GM12892 (cell line): ENCODE measurements at regions not wholly inside any gene's neighbourhood (a gene's known extent, or its start where the extent isn't known, plus 50 kb on each side); places are given as distances from the start of the nearest gene placed in this dataset.

ENCODE experiments used
- POLR2A ChIP-seq: IDR thresholded peaks from 2 replicates; pipeline ENCODE4 v1.6.1; 2011; ENCODE audit warnings: low read depth, low read length, control low read depth
- TAF1 ChIP-seq: IDR thresholded peaks from 2 replicates; pipeline ENCODE4 v1.6.1; 2011; ENCODE audit warnings: low read depth, mild to moderate bottlenecking, control low read depth, low read length, borderline replicate concordance

- no peak for TF ChIP-seq POLR2A
- TF ChIP-seq TAF1 = no peak
Observed at GRCh38 chr3:24999357-24999756, 428.7 kb upstream of the RARB start.
